Erythroblast (primary cell): ENCODE measurements at regions not wholly inside any gene's neighbourhood (a gene's known extent, or its start where the extent isn't known, plus 50 kb on each side); places are given as distances from the start of the nearest gene placed in this dataset.

Experiments used
- GATA1 ChIP-seq: IDR thresholded peaks from 2 replicates; pipeline ENCODE4 v1.6.1; 2011; ENCODE audit warnings: low read depth, mild to moderate bottlenecking, control low read depth, low read length, moderate library complexity
- POLR2A ChIP-seq: IDR thresholded peaks from 2 replicates; pipeline ENCODE4 v1.6.1; 2011; ENCODE audit warnings: mild to moderate bottlenecking, low read length

- TF ChIP-seq POLR2A (no peak), GATA1 (no peak)
Measured at GRCh38 chr1:31511848-31512615, 64.3 kb upstream of the TINAGL1 start.
